Activated CD8-positive, alpha-beta T cell treated with anti-CD3 and anti-CD28 coated beads for 36 hours (primary cell): ENCODE measurements at regions not wholly inside any gene's neighbourhood (a gene's known extent, or its start where the extent isn't known, plus 50 kb on each side); places are given as distances from the start of the nearest gene placed in this dataset.

Experiments used
- ATAC-seq: fragments of 200-7000 bp; cut with Tn5 transposase; one replicate; pipeline ENCODE4 v1.10.0; 2021; ENCODE audit warnings: mild to moderate bottlenecking, moderate library complexity
- CTCF ChIA-PET: fragments of 350-600 bp; sonication (Branson Sonifier 250); formaldehyde crosslinking; loops from one replicate; lab custom pipeline; 2021; ENCODE audit warnings: antibody characterized with exemption; lab: Charles Lee
- POLR2A ChIA-PET: fragments of 350-600 bp; sonication (Branson Sonifier 250); formaldehyde crosslinking; loops from one replicate; lab custom pipeline; 2021; ENCODE audit warnings: antibody characterized with exemption; lab: Charles Lee
- DNase-seq: peaks from one replicate; pipeline ENCODE4 v3.0.0-alpha.2; 2020
- H3K27ac Mint-ChIP-seq: one replicate; pipeline ENCODE4 v1.8.0; 2021; ENCODE audit warnings: mild to moderate bottlenecking, mixed read lengths
- H3K27me3 Mint-ChIP-seq: one replicate; pipeline ENCODE4 v1.8.0; 2021; ENCODE audit warnings: mixed read lengths
- H3K36me3 Mint-ChIP-seq: one replicate; pipeline ENCODE4 v1.8.0; 2021; ENCODE audit warnings: low read depth, mixed read lengths
- H3K4me1 Mint-ChIP-seq: one replicate; pipeline ENCODE4 v1.8.0; 2021; ENCODE audit warnings: low read depth, mixed read lengths
- H3K4me3 Mint-ChIP-seq: one replicate; pipeline ENCODE4 v1.8.0; 2021; ENCODE audit warnings: mild to moderate bottlenecking, moderate library complexity, mixed read lengths
- H3K9me3 Mint-ChIP-seq: one replicate; pipeline ENCODE4 v1.8.0; 2021; ENCODE audit warnings: mixed read lengths
- intact Hi-C: fragments of 100-400 bp; cut with micrococcal nuclease; formaldehyde crosslinking; loops from one replicate; pipeline ENCODE4 v1.10.0; 2022
- TF ChIP-seq, protein P1 (sequence below): fragments of 200-600 bp; IDR thresholded peaks from one replicate; pipeline ENCODE4 v1.8.0; 2022; ENCODE audit warnings: antibody characterized with exemption, mild to moderate bottlenecking

DNA sequence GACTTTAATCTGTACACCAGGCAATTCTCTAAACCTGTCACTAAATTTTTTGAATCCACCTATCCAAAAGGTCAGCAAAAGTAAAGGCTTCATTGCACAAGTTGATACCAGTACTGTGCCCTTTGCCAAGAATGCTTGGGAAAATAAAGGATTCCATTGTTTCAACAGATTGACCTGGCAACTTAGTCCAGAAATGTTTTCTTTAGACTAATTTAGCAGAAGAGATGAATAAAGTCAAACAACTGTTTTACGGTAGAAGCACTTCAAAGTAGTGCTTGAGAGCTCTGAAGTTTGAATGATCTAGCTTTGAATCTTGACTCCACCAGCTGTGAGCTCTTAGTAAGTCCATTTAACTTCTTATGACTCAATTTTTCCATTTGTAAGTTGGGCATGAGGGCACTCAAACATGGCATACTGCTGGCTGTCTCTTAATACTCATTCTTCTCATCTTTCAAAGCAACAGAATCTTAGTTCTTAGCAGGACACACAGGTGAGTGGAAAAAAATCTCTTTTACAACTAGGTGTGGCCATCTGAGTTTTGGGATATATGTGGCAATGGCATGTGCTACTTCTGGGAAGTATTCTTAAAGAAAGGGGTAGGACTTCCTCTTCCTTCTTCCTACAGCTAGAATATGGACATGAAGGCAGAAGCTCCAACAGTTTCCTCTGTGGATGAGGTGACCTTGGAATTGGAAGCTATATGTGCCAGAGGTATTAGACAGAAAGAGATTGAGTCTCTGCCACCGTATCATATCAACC lies 55.9 kb upstream of the LOC128125822 start:
- no peak for ATAC-seq
- POLR2A ChIA-PET: interaction anchor here (0.7 kb wide), 1 partner anchor 57 kb away, joined by 3 read pairs; no protein-coding TSS in a partner anchor
- DNase-seq: no peak
- Mint-ChIP-seq H3K27ac (no peak overlapping the region), H3K27me3 (peaks cover 9% of the 10 kb centered on the region), H3K4me3 (no peak overlapping the region), H3K9me3 (no peaks in the 10 kb centered on the region), H3K4me1 (no peaks in the 10 kb centered on the region), H3K36me3 (no peaks in the 10 kb centered on the region)
- TF ChIP-seq, protein P1, sequence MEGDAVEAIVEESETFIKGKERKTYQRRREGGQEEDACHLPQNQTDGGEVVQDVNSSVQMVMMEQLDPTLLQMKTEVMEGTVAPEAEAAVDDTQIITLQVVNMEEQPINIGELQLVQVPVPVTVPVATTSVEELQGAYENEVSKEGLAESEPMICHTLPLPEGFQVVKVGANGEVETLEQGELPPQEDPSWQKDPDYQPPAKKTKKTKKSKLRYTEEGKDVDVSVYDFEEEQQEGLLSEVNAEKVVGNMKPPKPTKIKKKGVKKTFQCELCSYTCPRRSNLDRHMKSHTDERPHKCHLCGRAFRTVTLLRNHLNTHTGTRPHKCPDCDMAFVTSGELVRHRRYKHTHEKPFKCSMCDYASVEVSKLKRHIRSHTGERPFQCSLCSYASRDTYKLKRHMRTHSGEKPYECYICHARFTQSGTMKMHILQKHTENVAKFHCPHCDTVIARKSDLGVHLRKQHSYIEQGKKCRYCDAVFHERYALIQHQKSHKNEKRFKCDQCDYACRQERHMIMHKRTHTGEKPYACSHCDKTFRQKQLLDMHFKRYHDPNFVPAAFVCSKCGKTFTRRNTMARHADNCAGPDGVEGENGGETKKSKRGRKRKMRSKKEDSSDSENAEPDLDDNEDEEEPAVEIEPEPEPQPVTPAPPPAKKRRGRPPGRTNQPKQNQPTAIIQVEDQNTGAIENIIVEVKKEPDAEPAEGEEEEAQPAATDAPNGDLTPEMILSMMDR: no peak
- CTCF ChIA-PET: no interaction called here
- intact Hi-C loops: no loop called here

DNA sequence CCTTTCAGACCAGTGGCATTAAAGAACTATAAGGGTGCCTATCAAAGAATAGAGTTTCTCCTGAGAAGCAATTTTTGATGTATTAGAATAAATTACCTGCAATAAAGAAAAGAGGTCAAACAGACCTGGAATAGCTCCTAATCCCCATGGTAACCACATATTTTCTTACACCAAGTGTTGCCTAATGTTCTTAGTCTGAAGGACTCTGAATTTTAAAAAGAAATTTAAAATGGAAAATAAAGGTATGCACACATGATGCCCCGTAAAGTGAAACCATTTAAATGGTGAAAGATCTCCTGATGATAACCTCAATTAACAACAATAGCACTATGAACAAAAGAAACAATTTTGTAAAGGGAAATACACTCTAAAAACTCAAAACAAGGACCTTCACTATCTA lies 55.1 kb upstream of the LOC128125822 start:
- Mint-ChIP-seq H3K36me3 (no peaks in the 10 kb centered on the region), H3K4me1 (no peaks in the 10 kb centered on the region), H3K27ac (no peak overlapping the region), H3K27me3 (peaks cover 9% of the 10 kb centered on the region), H3K4me3 (no peak overlapping the region), H3K9me3 (no peaks in the 10 kb centered on the region)
- TF ChIP-seq, protein P1: no peak
- no peak for DNase-seq
- ChIA-PET CTCF (no interaction called here), POLR2A (no interaction called here)
- intact Hi-C loops: no loop called here
- ATAC-seq: no peak

DNA sequence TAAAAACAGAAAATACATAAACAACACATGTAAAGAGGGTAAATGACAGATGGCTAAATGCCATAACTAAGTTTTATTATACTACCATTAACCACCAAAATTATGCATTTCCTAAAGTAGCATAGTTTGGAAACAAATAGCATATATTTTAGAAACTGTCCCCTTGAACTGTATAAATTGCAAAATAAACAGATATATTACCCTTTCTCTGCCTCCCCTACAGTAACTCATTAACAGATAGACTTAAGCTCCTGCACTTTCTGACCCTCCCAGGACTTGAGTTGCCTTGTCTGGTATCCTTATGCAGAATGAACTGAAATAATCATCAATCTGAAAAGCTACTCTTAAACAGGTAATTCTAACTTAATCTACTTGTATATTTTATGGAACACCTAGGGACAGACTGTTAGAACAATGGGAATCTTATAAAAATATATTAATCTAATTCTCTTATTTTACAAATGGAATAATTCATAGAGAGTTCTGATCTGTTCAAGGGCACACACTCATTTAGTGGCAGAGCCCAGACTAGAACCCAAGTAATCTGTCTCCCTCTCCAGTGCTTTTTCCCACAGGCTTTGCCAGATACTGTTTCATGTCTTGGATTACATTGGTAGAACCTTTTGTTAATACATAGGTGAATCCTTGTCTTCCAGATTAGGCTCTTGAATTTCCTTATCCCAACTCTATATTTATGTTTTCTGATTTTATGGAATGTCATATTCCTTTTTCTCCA lies 50.6 kb upstream of the LOC128125822 start:
- H3K36me3 Mint-ChIP-seq: no peaks in the 10 kb centered on the region
- no peak for ATAC-seq
- ChIA-PET CTCF (no interaction called here), POLR2A (no interaction called here)
- TF ChIP-seq, protein P1: no peak
- peaks cover 3% of the 10 kb centered on the region for H3K4me1 Mint-ChIP-seq
- no peak overlapping the region for H3K27ac Mint-ChIP-seq
- H3K4me3 Mint-ChIP-seq: no peak overlapping the region
- intact Hi-C loops: no loop called here
- DNase-seq: no peak
- peaks cover 5% of the 10 kb centered on the region for H3K27me3 Mint-ChIP-seq
- no peaks in the 10 kb centered on the region for H3K9me3 Mint-ChIP-seq
